T-cell (primary cell): ENCODE measurements at regions not wholly inside any gene's neighbourhood (a gene's known extent, or its start where the extent isn't known, plus 50 kb on each side); places are given as distances from the start of the nearest gene placed in this dataset.

Experiments
- ATAC-seq, 4 experiments: fragments of 200-7000 bp in 3 of 4; fragments of 150-1000 bp in 1 of 4; cut with Tn5 transposase; replicated peaks in 1 of 4; 1 replicate in 3 of 4; 2 replicates in 1 of 4; pipeline ENCODE4 v1.10.0; 2021; ENCODE audit warnings: moderate library complexity in 3 of 4, mild to moderate bottlenecking in 2 of 4, moderate number of reproducible peaks in 1 of 4
- CTCF ChIA-PET, 2 donors: fragments of 300-600 bp; sonication (Branson Sonifier 250); formaldehyde crosslinking; loops; one replicate each; lab custom pipeline; 2022; ENCODE audit warnings: antibody characterized with exemption in 2 of 2; lab: Charles Lee
- POLR2A ChIA-PET, 2 donors: fragments of 300-600 bp; sonication (Branson Sonifier 250); formaldehyde crosslinking; loops; one replicate each; lab custom pipeline; 2022; ENCODE audit warnings: antibody characterized with exemption in 2 of 2; lab: Charles Lee
- DNase-seq, 35 experiments: peaks; one replicate each; pipeline versions ENCODE4 v3.0.0 to v3.0.0-alpha.2; 2013 to 2023
- H3K27ac ChIP-seq: one replicate; pipeline ENCODE4 v1.5.1; 2013; ENCODE audit warnings: low read length
- H3K27me3 ChIP-seq, 2 experiments: replicated peaks in 1 of 2; 1 replicate in 1 of 2; 2 replicates in 1 of 2; pipeline versions ENCODE4 v1.6.1 to v1.7.0; 2013; ENCODE audit warnings: low read length in 1 of 2, mixed read lengths in 1 of 2; ENCODE audit not compliant: control insufficient read depth in 2 of 2, insufficient read depth in 2 of 2; ENCODE audit errors: extremely low read depth in 1 of 2
- H3K36me3 ChIP-seq, 2 donors: 1 replicate in 1 of 2; 2 replicates in 1 of 2; pipeline versions ENCODE4 v1.6.1 to v1.7.0; 2013; ENCODE audit warnings: low read length in 1 of 2; ENCODE audit not compliant: control insufficient read depth in 2 of 2, insufficient read depth in 1 of 2; ENCODE audit errors: extremely low read depth in 1 of 2
- H3K4me1 ChIP-seq, 2 experiments: 1 replicate in 1 of 2; 2 replicates in 1 of 2; pipeline versions ENCODE4 v1.6.1 to v1.7.0; 2013; ENCODE audit warnings: low read length in 2 of 2, mixed read lengths in 1 of 2; ENCODE audit not compliant: insufficient read depth in 2 of 2, control insufficient read depth in 1 of 2; ENCODE audit errors: extremely low read depth in 1 of 2
- H3K4me3 ChIP-seq, 2 donors: 1 replicate in 1 of 2; 2 replicates in 1 of 2; pipeline versions ENCODE4 v1.5.1 to v1.7.0; 2013; ENCODE audit warnings: mild to moderate bottlenecking in 2 of 2, low read length in 1 of 2, moderate library complexity in 1 of 2; ENCODE audit not compliant: control insufficient read depth in 1 of 2; ENCODE audit errors: extremely low read depth in 1 of 2
- H3K9me3 ChIP-seq: 2 replicates; pipeline ENCODE4 v1.7.0; 2013
- H3K27ac Mint-ChIP-seq, 2 donors: one replicate each; pipeline ENCODE4 v1.8.0; 2020 to 2021; ENCODE audit warnings: mild to moderate bottlenecking in 2 of 2, mixed read lengths in 2 of 2
- H3K27me3 Mint-ChIP-seq, 2 donors: one replicate each; pipeline ENCODE4 v1.8.0; 2021 to 2022; ENCODE audit warnings: mixed read lengths in 2 of 2
- H3K36me3 Mint-ChIP-seq: one replicate; pipeline ENCODE4 v1.8.0; 2021; ENCODE audit warnings: mixed read lengths
- H3K4me1 Mint-ChIP-seq, 3 donors: one replicate each; pipeline ENCODE4 v1.8.0; 2020 to 2022; ENCODE audit warnings: mixed read lengths in 3 of 3, mild to moderate bottlenecking in 1 of 3
- H3K4me3 Mint-ChIP-seq, 3 donors: one replicate each; pipeline ENCODE4 v1.8.0; 2020 to 2022; ENCODE audit warnings: mild to moderate bottlenecking in 3 of 3, mixed read lengths in 3 of 3, moderate library complexity in 3 of 3
- H3K9me3 Mint-ChIP-seq, 3 donors: one replicate each; pipeline ENCODE4 v1.8.0; 2020 to 2022; ENCODE audit warnings: mixed read lengths in 3 of 3
- WGBS: methylation state at CpG from one replicate; pipeline ENCODE4 v1.1.5; 2013; ENCODE audit warnings: missing lambda C conversion rate; ENCODE audit not compliant: insufficient coverage; 5-methylcytosine and 5-hydroxymethylcytosine counted together

- Histone ChIP-seq H3K4me1 (peaks cover 0 to 44% of the 10 kb centered on the region in 2 experiments), H3K4me3 (peak overlapping the region in 1 of 2 donors; percentile 48), H3K36me3 (peaks cover 15 to 27% of the 10 kb centered on the region in 2 donors), H3K27ac (no peak overlapping the region), H3K27me3 (no peaks in the 10 kb centered on the region), H3K9me3 (no peaks in the 10 kb centered on the region)
- Mint-ChIP-seq H3K9me3 (no peaks in the 10 kb centered on the region), H3K4me3 (peak overlapping the region; percentile 50 to 69 (median 53)), H3K27me3 (no peaks in the 10 kb centered on the region), H3K27ac (no peak overlapping the region), H3K4me1 (peaks cover 33 to 39% (median 35%) of the 10 kb centered on the region in 3 donors), H3K36me3 (peaks cover 13% of the 10 kb centered on the region)
- POLR2A ChIA-PET = interaction anchor here in 1 of 2 donors (0.5 to 0.6 kb wide), 2 partner anchors 27 to 51 kb away, joined by 3 to 4 read pairs; no protein-coding TSS in a partner anchor
- DNase-seq (no peak), ATAC-seq (no peak)
- 92% methylated on average over 11 of the region's 16 CpGs for WGBS
- CTCF ChIA-PET = interaction anchor here (0.6 to 1.6 kb wide), 3 partner anchors 9 to 388 kb away, joined by 3 to 4 read pairs (median 3); no protein-coding TSS in a partner anchor
Observed at GRCh38 chr12:124389725-124390441, 95.0 kb downstream of the RFLNA start.

- Mint-ChIP-seq H3K4me3 (peak overlapping the region; percentile 53 to 69 (median 66)), H3K9me3 (no peaks in the 10 kb centered on the region), H3K27ac (no peak overlapping the region), H3K36me3 (peaks cover 9% of the 10 kb centered on the region), H3K4me1 (peaks cover 31 to 37% (median 35%) of the 10 kb centered on the region in 3 donors), H3K27me3 (no peaks in the 10 kb centered on the region)
- Histone ChIP-seq H3K9me3 (no peaks in the 10 kb centered on the region), H3K4me1 (peaks cover 0 to 44% of the 10 kb centered on the region in 2 experiments), H3K27me3 (no peaks in the 10 kb centered on the region), H3K36me3 (peaks cover 18 to 28% of the 10 kb centered on the region in 2 donors), H3K4me3 (peak overlapping the region; percentile 27 to 48), H3K27ac (no peak overlapping the region)
- DNase-seq (peak; percentile 29 to 80 (median 67)), ATAC-seq (peak; percentile 74 to 83 (median 78))
- ChIA-PET POLR2A (interaction anchor here in 1 of 2 donors (0.5 kb wide), 1 partner anchor 26 kb away, joined by 4 read pairs; no protein-coding TSS in a partner anchor), CTCF (interaction anchor here (0.6 to 1.6 kb wide), 3 partner anchors 10 to 388 kb away, joined by 3 to 4 read pairs (median 3); no protein-coding TSS in a partner anchor)
- WGBS = 22% methylated on average over 26 of the region's 39 CpGs
Observed at GRCh38 chr12:124389138-124389724, 94.3 kb downstream of the RFLNA start.

GRCh38 chr12:124388679-124389137 lies 93.8 kb downstream of the RFLNA start:
- POLR2A ChIA-PET = interaction anchor here in 1 of 2 donors (0.7 kb wide), 1 partner anchor 47 kb away, joined by 3 read pairs; no protein-coding TSS in a partner anchor
- peaks cover 13 to 26% of the 10 kb centered on the region in 2 donors for H3K36me3 ChIP-seq
- no peaks in the 10 kb centered on the region for H3K27me3 Mint-ChIP-seq
- peak; percentile 46 to 68 (median 56) for ATAC-seq
- H3K4me3 ChIP-seq = peak overlapping the region; percentile 27 to 48
- CTCF ChIA-PET = interaction anchor here in 1 of 2 donors (0.7 to 1.6 kb wide), 2 partner anchors 10 to 112 kb away, joined by 4 to 8 read pairs; no protein-coding TSS in a partner anchor
- no peaks in the 10 kb centered on the region for H3K9me3 ChIP-seq
- H3K4me3 Mint-ChIP-seq = peak overlapping the region; percentile 53 to 69 (median 66)
- H3K27ac Mint-ChIP-seq = no peak overlapping the region
- no peaks in the 10 kb centered on the region for H3K27me3 ChIP-seq
- peaks cover 27 to 37% (median 35%) of the 10 kb centered on the region in 3 donors for H3K4me1 Mint-ChIP-seq
- WGBS = 13% methylated on average over 18 of the region's 39 CpGs
- peak in 30 of 35 experiments; percentile 15 to 59 (median 38) for DNase-seq
- peaks cover 0 to 44% of the 10 kb centered on the region in 2 experiments for H3K4me1 ChIP-seq
- H3K36me3 Mint-ChIP-seq = peaks cover 4% of the 10 kb centered on the region
- H3K9me3 Mint-ChIP-seq = no peaks in the 10 kb centered on the region
- no peak overlapping the region for H3K27ac ChIP-seq

DNA sequence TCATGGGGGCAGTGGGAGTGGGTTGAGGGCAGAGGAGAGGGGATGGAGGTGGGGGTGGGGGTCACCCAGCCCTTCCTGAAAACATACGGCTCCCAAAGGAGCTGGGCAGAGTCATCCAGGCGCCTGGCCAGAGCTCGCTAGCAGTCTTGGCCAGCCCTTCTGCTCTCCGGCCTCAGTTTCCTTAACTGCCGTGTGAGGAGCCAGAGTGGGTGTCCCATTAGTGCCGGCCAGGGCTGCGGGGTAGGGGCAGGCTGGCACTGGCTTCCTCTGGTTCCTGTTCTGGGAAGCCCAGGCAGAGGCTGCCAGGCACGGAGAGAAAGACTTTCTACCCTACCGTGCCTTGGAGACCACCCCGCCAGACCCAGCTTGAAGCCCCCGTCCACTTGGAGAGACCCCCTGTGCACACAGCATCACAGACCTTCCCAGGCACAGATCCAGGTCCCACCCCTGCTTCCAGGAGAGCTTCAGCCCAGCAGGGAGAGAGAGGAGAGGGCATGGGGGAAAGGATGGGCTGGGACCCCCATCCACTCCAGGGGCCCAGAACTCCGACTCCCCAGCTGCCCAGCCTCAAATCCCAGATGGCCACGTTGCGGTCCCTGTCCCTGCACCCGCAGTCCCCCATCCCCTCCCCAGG lies 93.3 kb downstream of the RFLNA start:
- H3K4me1 Mint-ChIP-seq = peaks cover 23 to 35% (median 32%) of the 10 kb centered on the region in 3 donors
- peak overlapping the region; percentile 24 to 69 (median 44) for H3K4me3 Mint-ChIP-seq
- Histone ChIP-seq H3K9me3 (no peaks in the 10 kb centered on the region), H3K36me3 (peaks cover 11 to 29% of the 10 kb centered on the region in 2 donors), H3K27me3 (no peaks in the 10 kb centered on the region), H3K27ac (no peak overlapping the region), H3K4me1 (peaks cover 0 to 44% of the 10 kb centered on the region in 2 experiments), H3K4me3 (no peak overlapping the region)
- H3K9me3 Mint-ChIP-seq = no peaks in the 10 kb centered on the region
- H3K36me3 Mint-ChIP-seq = peaks cover 2% of the 10 kb centered on the region
- ATAC-seq (no peak), DNase-seq (no peak)
- 95% methylated on average over 11 of the region's 15 CpGs for WGBS
- POLR2A ChIA-PET = interaction anchor here in 1 of 2 donors (0.7 kb wide), 1 partner anchor 46 kb away, joined by 3 read pairs; no protein-coding TSS in a partner anchor
- CTCF ChIA-PET = interaction anchor here in 1 of 2 donors (0.7 to 1.6 kb wide), 2 partner anchors 11 to 112 kb away, joined by 4 to 8 read pairs; no protein-coding TSS in a partner anchor
- H3K27me3 Mint-ChIP-seq = no peaks in the 10 kb centered on the region
- no peak overlapping the region for H3K27ac Mint-ChIP-seq

- H3K27me3 Mint-ChIP-seq = no peaks in the 10 kb centered on the region
- H3K4me1 Mint-ChIP-seq = peaks cover 22 to 33% (median 30%) of the 10 kb centered on the region in 3 donors
- Histone ChIP-seq H3K27ac (no peak overlapping the region), H3K36me3 (peaks cover 11 to 32% of the 10 kb centered on the region in 2 donors), H3K4me1 (peaks cover 0 to 40% of the 10 kb centered on the region in 2 experiments), H3K4me3 (no peak overlapping the region), H3K27me3 (no peaks in the 10 kb centered on the region), H3K9me3 (no peaks in the 10 kb centered on the region)
- no peak for ATAC-seq
- H3K27ac Mint-ChIP-seq = no peak overlapping the region
- H3K4me3 Mint-ChIP-seq = peak overlapping the region in 1 of 3 donors; percentile 69
- ChIA-PET POLR2A (no interaction called here), CTCF (no interaction called here)
- DNase-seq = no peak
- H3K9me3 Mint-ChIP-seq = no peaks in the 10 kb centered on the region
- 91% methylated on average over 14 of the region's 24 CpGs for WGBS
- H3K36me3 Mint-ChIP-seq = peaks cover 2% of the 10 kb centered on the region
Observed at GRCh38 chr12:124387528-124387911, 92.6 kb downstream of the RFLNA start.
